AG10803 (cell line): ENCODE measurements at regions not wholly inside any gene's neighbourhood (a gene's known extent, or its start where the extent isn't known, plus 50 kb on each side); places are given as distances from the start of the nearest gene placed in this dataset.
"Not testable (repeated sequence)": the region's sequence is repeated elsewhere in the genome, so short reads cannot be mapped to it uniquely, and the experiment has no call there.

ENCODE experiments used
- DNase-seq: peaks from one replicate; pipeline ENCODE4 v3.0.0; 2010; ENCODE audit warnings: low read depth
- H3K4me3 ChIP-seq: 2 replicates; pipeline ENCODE4 v1.5.1; 2011; ENCODE audit warnings: mild to moderate bottlenecking, low read length, control low read depth
- TF ChIP-seq, protein P1 (sequence below): conservative IDR thresholded peaks from 2 replicates; pipeline ENCODE4 v1.5.1; 2011; ENCODE audit warnings: mild to moderate bottlenecking, low read length, control low read depth, inconsistent platforms

DNA sequence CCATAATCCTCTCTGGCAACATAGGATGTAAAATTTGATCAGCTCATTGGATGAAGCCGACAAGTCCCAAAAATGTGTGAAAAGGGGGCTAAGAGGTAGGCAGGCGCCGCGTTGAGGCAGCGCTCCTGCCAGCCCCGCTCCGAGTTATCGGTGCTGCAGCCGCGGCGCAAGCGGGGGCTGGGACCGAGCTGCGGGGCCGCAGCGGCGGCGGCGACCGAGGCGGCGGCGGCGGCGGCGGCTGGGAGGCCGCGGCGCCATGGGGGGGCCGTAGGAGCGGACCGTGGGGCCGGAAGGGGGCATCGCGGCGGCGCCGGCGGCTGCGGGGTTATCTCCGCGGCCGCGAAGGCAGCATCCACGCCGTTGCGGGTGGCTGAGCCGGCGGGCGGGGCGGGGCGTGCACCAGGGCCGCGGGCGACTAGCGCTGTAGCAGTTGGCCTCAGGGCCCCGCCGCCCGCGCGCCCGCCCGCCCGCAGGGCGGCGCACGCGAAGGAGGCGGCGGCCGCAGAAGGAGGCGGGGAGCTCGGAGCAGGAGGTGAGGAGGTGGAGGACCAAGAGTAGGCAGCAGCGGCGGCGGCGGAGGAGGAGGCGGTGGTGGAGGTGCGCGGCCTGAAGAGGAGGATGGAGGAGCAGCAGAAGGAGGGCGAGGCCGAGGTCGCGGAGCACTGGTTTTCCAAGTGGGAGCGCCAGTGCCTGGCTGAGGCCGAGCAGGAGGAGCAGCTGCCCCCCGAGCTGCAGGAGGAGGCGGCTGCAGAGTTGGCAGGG lies 126.0 kb upstream of the CXorf66 start:
- TF ChIP-seq, protein P1, sequence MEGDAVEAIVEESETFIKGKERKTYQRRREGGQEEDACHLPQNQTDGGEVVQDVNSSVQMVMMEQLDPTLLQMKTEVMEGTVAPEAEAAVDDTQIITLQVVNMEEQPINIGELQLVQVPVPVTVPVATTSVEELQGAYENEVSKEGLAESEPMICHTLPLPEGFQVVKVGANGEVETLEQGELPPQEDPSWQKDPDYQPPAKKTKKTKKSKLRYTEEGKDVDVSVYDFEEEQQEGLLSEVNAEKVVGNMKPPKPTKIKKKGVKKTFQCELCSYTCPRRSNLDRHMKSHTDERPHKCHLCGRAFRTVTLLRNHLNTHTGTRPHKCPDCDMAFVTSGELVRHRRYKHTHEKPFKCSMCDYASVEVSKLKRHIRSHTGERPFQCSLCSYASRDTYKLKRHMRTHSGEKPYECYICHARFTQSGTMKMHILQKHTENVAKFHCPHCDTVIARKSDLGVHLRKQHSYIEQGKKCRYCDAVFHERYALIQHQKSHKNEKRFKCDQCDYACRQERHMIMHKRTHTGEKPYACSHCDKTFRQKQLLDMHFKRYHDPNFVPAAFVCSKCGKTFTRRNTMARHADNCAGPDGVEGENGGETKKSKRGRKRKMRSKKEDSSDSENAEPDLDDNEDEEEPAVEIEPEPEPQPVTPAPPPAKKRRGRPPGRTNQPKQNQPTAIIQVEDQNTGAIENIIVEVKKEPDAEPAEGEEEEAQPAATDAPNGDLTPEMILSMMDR: no peak
- peak overlapping the region; percentile 39 for H3K4me3 ChIP-seq
- DNase-seq: peak; percentile 0

DNA sequence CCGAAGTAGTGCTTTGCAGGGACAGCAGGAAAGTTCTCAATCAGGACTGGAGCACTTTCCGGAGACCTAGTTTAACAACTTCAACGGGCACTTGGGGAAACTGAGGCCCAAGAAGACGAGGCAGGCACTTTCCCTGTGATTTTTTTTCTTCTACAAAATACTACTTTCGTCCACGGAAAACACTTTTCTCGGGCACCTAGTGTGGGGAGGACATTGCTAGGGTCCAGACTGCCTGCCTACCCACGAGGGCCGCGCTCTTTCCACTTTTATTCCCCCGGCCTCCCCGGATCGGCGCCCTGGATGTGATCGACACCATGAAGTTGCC lies 125.4 kb upstream of the CXorf66 start:
- DNase-seq: no peak
- peak overlapping the region; percentile 39 for H3K4me3 ChIP-seq
- TF ChIP-seq, protein P1: no peak

DNA sequence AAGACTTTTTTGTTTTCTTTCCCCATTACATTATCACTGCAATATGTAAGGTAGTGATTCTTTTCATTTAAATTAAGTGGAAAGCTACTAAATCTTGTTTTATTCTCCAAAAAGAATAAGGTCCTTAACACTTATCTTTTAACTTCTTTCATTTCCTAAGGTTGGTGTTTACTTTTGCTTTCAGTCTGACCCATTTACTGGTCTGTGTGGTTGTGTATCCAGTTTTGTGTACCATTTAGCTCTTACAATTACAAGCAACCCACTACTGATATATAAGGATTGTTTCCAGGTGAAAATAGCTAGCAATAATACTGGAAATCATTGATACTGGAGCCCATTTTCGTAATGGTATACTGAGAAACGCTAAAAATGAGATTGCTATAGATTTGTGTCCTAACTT lies 123.1 kb upstream of the CXorf66 start:
- no peak overlapping the region for H3K4me3 ChIP-seq
- TF ChIP-seq, protein P1: no peak
- DNase-seq: no peak

DNA sequence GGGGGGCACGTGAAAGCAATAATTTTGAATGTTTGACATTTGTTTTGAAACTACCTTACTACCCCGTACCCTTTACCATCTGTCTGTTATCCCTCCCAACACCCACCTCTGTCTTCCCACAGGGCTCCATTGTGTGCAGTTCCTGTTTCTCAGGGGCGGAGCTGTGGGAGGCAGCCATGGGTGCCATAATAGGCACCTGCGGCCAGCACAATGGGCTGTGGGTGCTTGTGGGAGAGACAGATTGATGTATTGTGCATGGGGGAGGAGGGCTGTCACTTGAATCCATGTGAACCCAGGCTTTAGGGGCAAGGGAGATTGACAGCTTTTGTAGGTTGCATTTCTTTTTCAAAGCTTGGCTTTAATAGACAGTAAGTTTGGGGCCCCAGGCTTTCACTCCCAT lies 122.6 kb upstream of the CXorf66 start:
- no peak for DNase-seq
- TF ChIP-seq, protein P1: no peak
- no peak overlapping the region for H3K4me3 ChIP-seq

DNA sequence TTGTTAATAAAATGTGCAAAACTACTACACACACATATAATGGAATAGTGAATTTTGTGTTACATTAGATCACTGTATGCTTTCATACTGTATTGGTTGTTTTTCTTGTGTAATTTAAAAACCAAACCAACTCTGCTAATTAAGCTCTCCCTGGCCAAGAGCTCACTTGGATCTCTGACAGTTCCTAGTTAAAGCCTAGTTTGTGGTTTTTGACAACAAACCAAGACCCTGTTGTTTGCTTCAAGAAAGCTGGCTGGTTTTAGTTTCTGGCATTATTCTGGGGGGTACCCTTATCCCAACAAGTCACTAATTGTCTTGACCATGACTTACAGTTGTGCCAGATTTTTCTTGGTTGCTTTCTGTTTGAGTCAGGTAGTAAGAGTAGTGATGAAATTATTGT lies 121.4 kb upstream of the CXorf66 start:
- DNase-seq: no peak

DNA sequence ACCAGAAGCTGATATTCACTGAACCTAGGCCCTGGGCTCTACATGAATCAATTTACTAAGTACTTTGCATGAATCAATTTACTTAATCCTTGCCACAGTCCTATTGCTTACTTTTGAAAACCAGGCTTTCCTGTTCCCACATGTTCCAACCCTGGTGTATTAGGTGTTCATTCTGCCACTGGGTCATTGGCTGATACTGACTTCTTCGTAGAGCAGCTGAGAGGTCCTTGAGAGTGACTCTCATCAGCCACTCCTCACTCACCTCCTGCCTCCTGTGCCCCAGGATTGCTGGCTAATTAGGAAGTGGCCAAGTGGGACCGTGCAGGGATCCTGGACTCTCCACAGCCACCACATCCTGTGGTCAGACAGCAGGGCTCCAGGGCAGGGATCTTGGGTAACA lies 109.5 kb upstream of the CXorf66 start:
- not testable (repeated sequence) for DNase-seq, H3K4me3 ChIP-seq

More for the DNA sequence above, 121.4 kb upstream of the CXorf66 start:
- H3K4me3 ChIP-seq: no peak overlapping the region
- TF ChIP-seq, protein P1: no peak

DNA sequence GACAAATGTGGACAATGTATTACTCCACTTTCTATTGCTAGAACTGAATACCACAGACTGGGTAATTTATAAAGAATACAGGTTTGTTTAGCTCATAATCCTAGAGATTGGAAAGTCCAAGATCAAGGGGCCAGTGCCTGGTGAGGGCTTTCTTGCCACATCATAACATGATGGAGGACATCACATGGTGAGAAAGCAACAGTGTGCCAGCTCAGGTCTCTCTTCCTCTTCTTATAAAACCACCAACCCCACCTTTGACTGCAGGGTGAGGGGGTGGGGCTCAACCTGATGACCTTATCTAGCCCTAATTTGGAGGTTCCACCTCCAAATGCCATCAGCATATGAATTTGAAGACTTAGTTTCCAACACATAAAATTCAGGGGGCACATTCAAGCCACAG lies 105.7 kb upstream of the CXorf66 start:
- no peak for DNase-seq
- TF ChIP-seq, protein P1: no peak
- no peak overlapping the region for H3K4me3 ChIP-seq
